ENCODE measurements at regions not wholly inside any gene's neighbourhood (a gene's known extent, or its start where the extent isn't known, plus 50 kb on each side); places are given as distances from the start of the nearest gene placed in this dataset.
"Not testable (repeated sequence)": the region's sequence is repeated elsewhere in the genome, so short reads cannot be mapped to it uniquely, and the experiment has no call there.

- DNase-seq = no peak
Measured at GRCh38 chr1:163583661-163584181, 262.0 kb downstream of the NUF2 start.

GRCh38 chr1:163585796-163586195, 264.0 kb downstream of the NUF2 start:
- no peak for DNase-seq

GRCh38 chr1:163588796-163589195, 267.0 kb downstream of the NUF2 start:
- no peak for DNase-seq

GRCh38 chr1:163589735-163590134, 268.0 kb downstream of the NUF2 start:
- no peak for DNase-seq

- not testable (repeated sequence) for DNase-seq
Measured at GRCh38 chr1:163591131-163591530, 269.4 kb downstream of the NUF2 start.

GRCh38 chr1:163592623-163593022, 270.9 kb downstream of the NUF2 start:
- DNase-seq = not testable (repeated sequence)

GRCh38 chr1:163596106-163596505, 274.4 kb downstream of the NUF2 start:
- DNase-seq = not testable (repeated sequence)

GRCh38 chr1:163596541-163597258, 274.9 kb downstream of the NUF2 start:
- no peak for DNase-seq

GRCh38 chr1:163604321-163604720, 282.6 kb downstream of the NUF2 start:
- DNase-seq = no peak

- no peak for DNase-seq
Measured at GRCh38 chr1:163604896-163605295, 283.1 kb downstream of the NUF2 start.

- DNase-seq = no peak
Measured at GRCh38 chr1:163608979-163609378, 287.2 kb downstream of the NUF2 start.

- no peak for DNase-seq
Measured at GRCh38 chr1:163609858-163610257, 288.1 kb downstream of the NUF2 start.

- no peak for DNase-seq
Measured at GRCh38 chr1:163610486-163610885, 288.7 kb downstream of the NUF2 start.

- DNase-seq = no peak
Measured at GRCh38 chr1:163614361-163614760, 292.6 kb downstream of the NUF2 start.

GRCh38 chr1:163628034-163628773, 306.4 kb downstream of the NUF2 start:
- DNase-seq = no peak

GRCh38 chr1:163632269-163632668, 310.5 kb downstream of the NUF2 start:
- no peak for DNase-seq

GRCh38 chr1:163633366-163633765, 311.6 kb downstream of the NUF2 start:
- DNase-seq = no peak

GRCh38 chr1:163645676-163646075, 323.9 kb downstream of the NUF2 start:
- not testable (repeated sequence) for DNase-seq

- peak; percentile 43 for DNase-seq
Measured at GRCh38 chr1:163650624-163651023, 328.9 kb downstream of the NUF2 start.

- no peak for DNase-seq
Measured at GRCh38 chr1:163652441-163652840, 330.7 kb downstream of the NUF2 start.

- no peak for DNase-seq
Measured at GRCh38 chr1:163655565-163655964, 333.8 kb downstream of the NUF2 start.

- peak; percentile 69 for DNase-seq
Measured at GRCh38 chr1:163656095-163656759, 334.5 kb downstream of the NUF2 start.

- DNase-seq = no peak
Measured at GRCh38 chr1:163657719-163658118, 336.0 kb downstream of the NUF2 start.

- no peak for DNase-seq
Measured at GRCh38 chr1:163661391-163661790, 339.6 kb downstream of the NUF2 start.

Measured in NCI-H524 treated with DMSO at 0.1 percent for 48 hours (cell line).